ENCODE measurements at regions not wholly inside any gene's neighbourhood (a gene's known extent, or its start where the extent isn't known, plus 50 kb on each side); places are given as distances from the start of the nearest gene placed in this dataset.
"Not testable (repeated sequence)": the region's sequence is repeated elsewhere in the genome, so short reads cannot be mapped to it uniquely, and the experiment has no call there.

DNA sequence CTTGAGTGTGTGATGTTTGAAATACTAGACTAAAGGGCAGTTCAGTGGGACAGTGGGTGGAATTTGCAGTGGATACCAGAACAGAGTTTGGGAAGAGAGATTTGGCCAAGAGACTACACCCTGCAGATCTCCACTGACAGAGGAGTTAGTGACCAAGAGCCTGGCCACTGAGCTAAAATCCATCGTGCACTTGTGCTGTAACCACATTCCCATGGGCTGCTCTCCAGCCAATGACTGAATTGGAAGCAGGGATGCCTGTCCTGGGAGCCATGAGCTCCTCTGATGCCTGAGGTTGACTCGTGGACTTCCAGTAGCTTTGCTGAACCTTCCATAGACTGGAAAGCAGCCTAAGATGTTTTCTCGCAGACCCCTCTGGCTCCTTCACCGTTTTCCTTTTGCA lies 296.1 kb downstream of the TRIML1 start:
- DNase-seq (ENCODE audit: low read depth in 2 of 2) = no peak

DNA sequence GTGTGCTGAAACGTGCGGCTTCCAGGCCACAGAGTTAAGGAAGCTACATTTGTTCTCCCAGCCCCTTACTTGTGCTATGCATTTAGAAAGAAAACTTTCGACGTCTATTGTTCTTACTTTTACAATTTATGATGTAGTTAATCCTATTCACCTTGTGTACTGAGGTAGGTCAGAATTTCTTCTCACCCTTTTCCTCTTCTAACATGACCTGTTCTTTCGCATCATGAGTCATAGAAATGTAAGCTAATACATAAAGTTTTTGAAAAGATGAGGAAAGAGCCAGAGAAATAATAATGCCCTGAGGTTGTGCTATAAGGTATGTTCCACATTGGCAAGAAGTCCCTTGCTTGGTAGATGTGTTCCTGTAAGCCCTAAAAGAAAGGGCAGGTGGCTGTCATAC lies 298.3 kb downstream of the TRIML1 start:
- no peak for DNase-seq (ENCODE audit: low read depth in 2 of 2)

DNA sequence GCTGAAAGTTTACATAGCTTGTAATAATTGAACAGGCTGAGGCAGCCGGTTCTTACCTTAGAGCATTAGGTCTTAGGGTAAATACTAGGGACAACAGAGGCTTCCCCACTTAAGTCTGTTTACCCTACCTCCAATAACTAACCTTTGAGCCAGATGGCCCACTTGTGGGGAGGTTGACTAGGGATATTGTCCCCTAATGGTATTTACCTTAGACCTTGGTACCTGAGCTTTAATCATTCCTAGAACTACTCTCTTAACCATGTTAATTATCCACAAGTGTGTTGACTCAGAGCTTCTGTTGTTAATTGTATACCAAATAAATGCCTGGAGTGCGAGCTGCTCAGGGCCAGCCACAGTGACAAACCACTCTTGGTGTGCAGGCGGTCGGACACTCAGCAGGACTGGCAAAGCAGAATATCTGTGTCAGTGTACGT lies 299.2 kb downstream of the TRIML1 start:
- DNase-seq (ENCODE audit: low read depth in 2 of 2) = not testable (repeated sequence)

DNA sequence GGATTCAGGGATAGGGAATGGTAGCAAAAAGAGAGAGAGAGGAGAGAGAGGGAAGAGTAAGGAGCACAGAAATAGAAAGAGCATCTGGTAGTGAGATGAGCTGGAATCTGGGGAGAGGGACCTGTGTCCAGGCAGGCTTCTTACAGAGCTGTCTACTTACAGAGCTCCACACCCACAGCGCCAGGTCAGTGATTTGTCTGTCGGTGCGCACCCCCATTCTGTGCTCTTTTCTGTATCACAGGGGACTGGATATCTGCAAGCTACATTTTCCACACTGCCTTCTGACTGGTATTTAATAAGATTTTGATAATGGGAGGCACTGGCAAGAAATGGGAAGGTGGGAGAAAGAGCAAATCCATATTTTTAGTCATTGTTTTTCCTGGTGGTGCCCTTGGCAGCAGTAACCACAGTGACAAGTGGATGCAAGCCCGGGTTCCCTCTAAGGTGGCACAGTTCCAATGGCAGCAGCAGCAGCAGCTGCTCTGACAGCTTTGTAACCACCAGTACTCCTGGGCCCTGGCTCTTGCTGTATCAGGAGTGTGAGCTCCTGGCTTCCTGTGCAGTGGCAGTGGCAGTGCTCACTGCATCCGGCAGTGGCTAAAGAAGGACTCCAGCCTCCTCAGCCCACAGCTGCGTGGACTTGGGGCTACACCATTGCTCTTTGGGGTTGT lies 300.5 kb downstream of the TRIML1 start:
- DNase-seq (ENCODE audit: low read depth in 2 of 2) = no peak

DNA sequence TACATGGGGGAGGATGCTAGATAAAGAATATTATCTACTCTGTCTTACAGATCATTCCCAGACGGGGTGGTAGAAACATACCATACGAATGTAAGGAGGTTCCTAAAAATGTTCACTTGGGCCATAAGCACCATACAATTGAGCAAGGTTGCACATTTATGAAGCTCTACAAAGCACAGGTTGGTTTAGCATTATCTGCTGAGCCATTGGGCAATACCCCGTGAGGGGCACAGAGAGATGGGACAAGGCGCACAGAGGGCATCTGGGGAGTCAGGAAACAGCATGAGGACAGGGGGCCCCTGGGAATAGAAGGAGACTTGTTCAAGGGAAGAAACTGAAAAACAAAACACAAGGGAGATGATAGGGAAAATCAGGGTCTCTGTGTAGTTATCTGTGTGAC lies 305.3 kb downstream of the TRIML1 start:
- DNase-seq (ENCODE audit: low read depth in 2 of 2) = no peak

DNA sequence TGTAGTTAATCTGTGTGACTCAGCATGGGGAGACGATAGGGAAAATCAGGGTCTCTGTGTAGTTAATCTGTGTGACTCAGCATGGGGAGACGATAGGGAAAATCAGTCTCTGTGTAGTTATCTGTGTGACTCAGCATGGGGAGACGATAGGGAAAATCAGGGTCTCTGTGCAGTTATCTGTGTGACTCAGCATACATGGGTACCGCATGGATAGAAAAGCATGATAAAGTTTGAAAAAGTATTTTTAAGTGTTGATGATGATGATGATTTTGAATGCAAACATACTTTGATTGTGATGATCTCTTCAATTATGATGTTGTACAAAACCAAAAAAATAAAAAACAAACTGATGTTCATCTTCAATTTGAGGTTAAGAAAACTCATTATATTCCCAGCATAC lies 309.8 kb downstream of the TRIML1 start:
- not testable (repeated sequence) for DNase-seq (ENCODE audit: low read depth in 2 of 2)

DNA sequence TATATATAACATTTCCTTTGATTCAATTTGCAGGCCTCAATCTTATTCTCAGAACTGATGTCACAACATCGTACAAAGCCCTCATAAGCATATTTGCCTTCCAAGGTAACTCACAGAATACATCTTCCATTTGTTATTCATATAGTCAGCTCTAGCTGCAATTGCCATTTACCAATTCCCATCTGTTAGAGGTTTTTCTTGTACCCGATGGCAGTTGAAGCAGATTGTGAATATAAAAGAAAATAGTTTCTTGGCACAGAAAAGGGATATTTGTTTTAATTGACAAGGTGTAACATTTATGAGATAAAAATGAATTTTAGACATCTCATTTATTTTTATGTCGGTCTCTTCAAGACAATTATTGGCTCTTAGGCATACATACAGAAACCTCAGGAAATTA lies 311.3 kb downstream of the TRIML1 start:
- no peak for DNase-seq (ENCODE audit: low read depth in 2 of 2)

DNA sequence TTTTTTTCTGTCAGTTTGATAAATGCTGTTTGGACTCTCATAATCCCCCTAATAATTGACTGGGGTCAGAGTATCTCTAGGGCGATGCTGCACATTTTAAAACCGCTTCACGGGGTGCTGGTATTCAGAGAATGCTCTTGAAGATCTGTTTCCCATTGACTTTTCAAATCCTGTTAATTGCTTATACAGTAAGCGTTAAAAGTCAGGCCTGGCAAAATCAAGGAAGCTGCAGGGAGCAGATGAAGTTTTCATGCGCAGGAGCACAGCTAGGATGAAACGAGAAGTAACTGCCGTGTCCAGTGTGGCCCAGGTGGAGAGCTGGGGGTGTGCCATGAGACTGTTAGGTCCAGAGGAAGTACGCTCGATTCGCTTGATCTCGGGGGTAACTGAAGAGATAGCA lies 312.9 kb downstream of the TRIML1 start:
- DNase-seq (ENCODE audit: low read depth in 2 of 2) = no peak

DNA sequence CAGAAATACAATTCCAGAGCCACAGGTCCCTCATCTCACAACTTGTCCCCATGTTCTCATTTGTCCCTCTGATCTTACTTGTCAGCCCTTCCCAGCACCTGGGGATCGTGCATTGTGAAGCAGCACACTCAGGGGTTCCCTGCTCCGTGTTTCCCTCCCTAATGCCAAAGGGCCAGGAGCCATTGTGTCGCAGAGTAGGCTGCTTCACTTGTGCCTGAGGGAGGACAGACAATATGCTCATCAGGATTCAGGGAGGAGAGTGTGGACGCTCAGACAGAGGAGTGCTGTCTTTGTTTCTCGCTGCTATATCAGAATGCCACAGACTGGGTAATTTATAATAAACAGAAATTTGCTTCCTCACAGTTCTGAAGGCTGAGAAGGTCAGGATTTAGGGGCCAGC lies 315.3 kb downstream of the TRIML1 start:
- no peak for DNase-seq (ENCODE audit: low read depth in 2 of 2)

DNA sequence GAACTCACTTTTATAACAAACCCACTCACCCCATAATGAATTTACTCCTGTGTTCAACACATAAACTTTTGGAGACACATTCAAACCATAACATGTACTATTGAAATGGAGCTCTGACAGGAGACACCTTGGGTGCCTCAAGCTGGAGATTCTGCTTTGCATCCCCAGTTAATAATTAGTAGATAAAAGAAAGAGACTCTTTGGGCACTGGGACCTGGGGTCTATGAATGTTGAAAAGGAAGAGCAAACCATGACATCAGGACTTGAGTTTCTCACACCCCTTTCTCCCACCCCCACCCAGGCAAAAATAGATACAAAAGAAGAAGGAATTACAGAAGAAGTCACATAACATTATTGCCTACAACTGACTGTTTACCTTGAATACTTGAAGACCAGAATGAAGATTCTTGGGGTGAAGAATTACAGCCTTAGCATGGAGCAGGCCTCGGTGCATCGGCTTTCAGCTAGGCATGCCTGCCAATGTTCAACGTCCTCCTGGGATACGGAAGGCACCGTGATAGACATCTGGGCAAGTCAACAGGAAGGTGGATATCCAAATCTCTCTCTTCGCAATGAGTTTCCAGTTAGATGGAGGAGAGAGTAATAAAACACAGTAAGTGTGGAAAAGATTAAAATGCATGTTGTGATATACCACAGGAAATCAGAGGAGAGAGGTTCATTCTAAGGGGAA lies 316.0 kb downstream of the TRIML1 start:
- no peak for DNase-seq (ENCODE audit: low read depth in 2 of 2)

DNA sequence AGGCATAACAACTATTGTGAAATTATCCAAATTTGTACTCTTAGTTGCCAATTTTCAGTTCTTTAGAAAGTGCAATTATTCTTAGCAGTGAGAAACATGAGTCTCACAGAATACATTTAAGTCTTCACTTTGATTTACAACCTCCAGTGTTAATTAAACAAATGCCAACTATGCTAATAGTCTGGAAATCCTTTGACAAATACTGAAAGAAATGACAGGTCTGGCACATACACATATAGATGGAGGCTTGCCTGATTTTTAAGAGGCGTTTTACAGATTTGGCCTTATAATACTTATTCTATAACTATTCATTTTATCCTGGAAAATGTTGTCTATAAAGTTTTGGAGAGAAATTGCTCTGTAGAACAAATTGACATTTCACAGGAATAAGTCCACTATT lies 320.1 kb downstream of the TRIML1 start:
- DNase-seq (ENCODE audit: low read depth in 2 of 2) = no peak

DNA sequence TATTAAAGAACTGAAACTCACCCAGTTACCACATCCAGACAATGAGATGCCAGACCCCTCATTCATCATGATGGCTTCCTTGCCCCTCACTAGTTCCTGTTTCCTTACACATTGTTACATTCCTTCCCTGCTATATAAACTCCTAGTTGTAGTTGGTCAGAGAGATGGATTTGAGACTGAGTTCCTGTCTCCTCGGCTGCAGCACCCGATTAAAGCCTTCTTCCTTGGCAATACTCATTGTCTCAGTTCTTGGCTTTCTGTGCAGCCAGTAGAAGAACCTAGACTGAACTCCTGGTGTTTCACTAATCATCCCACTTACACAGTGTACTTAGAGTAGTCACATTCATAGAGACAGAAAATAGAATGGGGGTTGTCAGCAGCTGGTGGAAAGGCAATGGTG lies 324.7 kb downstream of the TRIML1 start:
- no peak for DNase-seq (ENCODE audit: low read depth in 2 of 2)

DNA sequence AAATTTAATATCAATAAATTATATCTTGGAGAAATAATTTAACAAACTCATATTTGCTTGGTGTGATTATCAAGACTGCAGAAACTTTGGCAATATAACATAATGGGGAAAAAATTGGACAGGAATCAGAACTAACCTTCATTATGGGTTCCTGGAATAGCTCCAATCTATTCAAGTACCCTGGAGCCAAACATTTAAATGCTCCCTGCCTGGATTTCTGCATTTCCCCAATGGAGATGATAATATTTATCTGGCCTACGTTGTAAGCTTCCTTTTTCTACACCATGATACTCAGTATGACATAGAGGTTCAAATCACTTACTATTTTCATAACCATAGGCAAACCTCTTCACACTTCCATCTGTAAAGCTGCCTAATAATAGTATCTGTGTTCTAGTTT lies 326.8 kb downstream of the TRIML1 start:
- DNase-seq (ENCODE audit: low read depth in 2 of 2) = no peak

DNA sequence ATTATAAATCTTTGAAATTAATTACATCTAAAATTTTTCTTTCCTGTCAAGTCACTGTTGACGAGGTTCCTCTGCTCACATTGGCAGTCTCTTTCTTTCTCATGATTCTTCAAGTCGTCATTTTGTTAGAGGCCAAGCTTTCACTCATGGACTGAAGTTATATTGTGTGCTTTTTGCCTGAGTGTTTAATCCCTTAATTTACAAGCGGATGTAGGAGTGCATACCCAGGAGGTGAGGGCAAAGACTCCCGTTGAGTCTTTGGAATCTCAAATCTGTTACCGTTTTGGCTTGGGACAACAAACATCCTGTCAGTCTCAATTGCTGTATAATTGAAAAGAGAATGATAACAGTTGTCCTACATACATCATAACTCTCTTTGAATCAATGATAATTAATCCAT lies 345.0 kb downstream of the TRIML1 start:
- DNase-seq (ENCODE audit: low read depth in 2 of 2) = no peak

DNA sequence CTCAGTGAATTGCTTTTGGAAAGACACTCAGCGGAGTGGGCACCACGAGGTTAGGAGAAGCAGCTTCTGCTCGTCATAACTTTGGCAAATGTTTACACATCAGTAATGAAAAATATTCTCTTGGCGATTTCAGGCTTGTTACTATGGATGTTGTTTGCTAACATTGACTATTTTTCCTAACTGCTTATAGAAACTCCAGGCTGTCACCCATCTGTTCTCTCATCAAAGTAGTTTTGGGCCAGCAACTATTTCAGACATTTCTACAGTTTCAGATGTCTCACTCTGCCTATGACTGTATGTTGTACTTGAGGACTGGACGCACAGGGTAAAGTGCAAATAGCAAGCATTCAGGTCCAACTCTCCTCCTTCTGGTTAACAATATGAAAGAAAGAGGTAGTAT lies 346.7 kb downstream of the TRIML1 start:
- no peak for DNase-seq (ENCODE audit: low read depth in 2 of 2)

DNA sequence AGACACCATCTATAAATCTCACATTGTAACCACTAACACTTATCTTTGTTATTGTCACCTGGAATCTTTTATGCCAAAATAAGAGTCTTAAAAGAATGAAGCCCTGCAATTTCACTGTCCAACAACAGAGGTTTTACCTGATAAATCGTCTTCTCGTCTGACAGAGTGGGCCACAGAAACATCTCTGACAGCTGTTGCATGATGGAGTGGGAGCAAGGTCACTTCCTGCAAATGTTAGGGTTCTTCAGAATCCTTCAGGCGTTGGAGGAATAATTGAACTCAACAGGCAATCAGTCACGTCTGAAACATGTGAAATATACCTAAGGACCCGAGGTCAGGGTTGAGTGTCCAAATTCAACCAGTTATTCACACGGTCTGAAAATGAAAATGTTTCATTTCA lies 353.6 kb downstream of the TRIML1 start:
- DNase-seq (ENCODE audit: low read depth in 2 of 2) = no peak

DNA sequence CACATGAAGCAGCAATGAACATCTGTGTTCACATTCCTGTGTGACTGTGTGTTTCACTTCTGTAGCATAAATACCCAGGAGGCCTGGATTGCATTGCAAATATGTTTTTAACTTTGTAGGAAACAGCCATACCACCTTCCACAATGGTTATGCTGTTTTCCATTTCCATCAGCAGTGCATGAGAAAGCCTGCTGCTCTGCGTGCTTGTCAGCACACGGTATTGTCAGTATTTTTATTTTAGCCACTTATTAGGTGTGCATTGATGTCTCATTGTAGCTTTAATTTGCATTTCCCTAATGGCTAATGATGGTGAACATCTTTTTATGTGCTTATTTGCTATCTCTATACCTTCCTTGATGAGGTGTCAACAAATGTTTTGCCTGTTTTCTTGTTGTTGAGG lies 355.9 kb downstream of the TRIML1 start:
- no peak for DNase-seq (ENCODE audit: low read depth in 2 of 2)

DNA sequence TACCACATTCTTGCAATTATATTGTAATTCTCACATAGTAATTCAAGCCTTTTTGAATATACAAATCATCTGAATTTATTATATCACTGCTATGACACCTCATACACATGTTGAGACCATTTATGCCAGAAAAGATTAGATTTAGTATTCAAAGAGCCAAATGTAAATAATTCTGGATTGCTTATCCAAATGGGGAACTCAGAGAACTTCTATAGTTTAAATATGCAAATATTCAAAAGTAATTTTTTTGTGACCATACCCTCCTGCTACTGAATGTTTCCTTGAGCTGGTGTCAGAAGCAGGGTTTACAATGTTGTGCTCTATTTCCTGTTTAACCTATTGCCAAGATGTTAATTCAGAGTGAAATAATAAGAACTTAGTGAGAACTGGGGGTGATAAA lies 372.2 kb downstream of the TRIML1 start:
- no peak for DNase-seq (ENCODE audit: low read depth in 2 of 2)

DNA sequence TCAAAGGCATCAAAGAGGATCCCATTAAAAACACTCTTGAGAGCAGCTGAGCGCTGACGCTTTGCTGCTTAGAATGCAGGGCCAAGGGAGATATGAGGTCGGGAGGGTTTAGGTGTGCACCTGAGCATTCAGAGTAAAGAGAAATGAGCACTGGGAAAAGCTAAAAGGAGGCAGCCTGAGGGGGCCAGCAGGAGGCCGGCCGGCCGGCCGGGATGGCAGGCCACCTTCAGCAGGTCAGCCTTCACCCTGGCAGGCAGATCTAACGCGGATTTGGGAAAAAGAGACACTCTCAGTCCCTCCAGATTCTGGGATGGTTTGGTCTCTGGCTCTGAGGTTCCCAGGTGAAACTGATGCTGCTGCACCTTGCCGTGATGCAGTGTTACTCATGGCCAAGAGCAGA lies 393.5 kb downstream of the TRIML1 start:
- DNase-seq (ENCODE audit: low read depth in 2 of 2) = no peak

DNA sequence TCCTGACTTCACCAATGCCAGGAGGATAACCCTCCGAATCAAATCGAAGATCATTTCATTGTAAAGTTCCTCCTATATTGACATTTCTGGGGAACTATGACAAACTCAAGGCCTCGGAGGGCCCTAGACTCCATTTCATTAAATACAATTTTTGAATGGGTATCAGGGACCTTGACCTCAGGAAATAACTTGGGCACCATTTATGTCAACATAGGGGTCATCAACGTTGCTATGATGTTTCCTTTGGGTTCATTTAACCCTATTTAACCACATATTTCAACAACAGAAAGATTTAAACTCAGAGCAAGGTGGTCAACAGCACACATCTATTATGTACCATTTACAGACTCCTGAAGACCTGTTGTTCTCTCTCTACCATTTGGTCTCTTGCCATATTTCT lies 395.1 kb downstream of the TRIML1 start:
- no peak for DNase-seq (ENCODE audit: low read depth in 2 of 2)

DNA sequence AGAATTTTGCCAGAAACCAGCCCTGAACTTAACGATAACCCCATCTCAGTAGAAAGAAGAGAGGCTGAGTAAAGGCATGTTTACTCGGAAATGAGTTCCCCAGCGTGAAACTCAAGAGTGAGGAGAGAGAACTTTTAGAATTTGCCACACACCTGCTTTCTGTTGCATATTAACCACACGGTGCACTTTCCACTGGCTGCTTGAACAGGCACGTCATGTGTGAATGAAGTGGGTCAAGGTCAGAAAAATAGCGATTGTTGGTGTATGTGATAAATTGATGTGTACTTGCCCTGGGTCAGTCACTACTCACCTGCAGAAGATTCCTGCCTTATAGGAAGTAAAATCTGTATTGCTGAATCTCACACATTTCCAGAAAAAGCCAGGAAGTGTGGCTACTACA lies 395.7 kb downstream of the TRIML1 start:
- no peak for DNase-seq (ENCODE audit: low read depth in 2 of 2)

DNA sequence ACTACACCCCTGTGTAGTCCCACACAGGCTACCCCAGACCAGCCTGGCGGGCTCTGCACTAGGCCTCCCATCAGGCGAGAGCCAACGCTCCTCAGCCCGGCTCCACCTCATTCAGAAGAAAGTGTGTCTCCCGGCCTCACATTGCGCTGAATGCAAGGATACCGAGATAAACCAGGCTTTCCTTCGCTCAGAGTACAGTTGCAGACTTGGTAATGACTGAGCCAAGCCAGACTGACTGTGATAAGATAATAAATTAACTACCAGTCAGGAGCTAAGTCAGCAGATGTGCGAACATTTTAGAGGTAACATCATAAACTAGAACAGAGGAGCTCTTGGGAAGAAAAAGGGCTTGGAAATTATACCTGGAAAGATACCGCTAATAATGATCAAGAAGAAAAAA lies 397.6 kb downstream of the TRIML1 start:
- DNase-seq (ENCODE audit: low read depth in 2 of 2) = no peak

DNA sequence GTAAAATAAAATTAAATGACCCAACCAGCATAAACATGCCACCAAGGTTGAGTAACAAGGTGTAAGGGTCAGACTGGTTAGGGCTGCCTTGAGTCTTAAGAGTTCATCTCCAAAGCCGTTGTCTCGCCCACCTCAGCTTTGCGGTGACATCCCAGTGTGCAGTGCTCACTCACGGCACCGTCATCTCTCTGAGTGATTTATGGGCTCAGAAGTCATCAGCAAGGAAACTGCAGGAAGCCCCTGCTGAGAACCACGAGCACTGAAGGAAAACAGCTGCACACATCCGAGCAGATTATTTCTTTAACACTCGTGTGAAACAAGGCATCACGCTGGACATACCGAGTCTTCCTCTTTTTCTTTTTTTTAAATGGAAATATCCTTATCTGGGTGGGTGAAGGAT lies 411.1 kb downstream of the TRIML1 start:
- DNase-seq (ENCODE audit: low read depth in 2 of 2) = no peak

DNA sequence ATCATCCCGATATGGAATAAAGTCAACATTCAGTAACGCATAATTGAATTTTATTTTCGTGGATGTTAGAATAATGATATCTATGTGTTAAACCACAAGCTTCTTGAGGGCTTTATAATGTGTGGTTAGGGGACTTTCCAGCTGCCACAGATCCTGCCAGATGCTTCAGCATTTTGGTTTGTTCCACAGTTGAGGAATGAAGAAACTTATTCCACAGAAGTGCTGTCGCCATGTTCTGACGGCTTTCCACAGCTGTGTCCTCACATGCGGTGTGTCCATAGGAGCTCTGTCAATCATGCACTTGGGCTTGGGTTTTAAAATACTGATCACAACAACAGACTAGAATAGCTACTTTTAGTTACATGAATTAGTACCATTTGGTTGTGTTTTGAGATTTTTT lies 411.9 kb downstream of the TRIML1 start:
- no peak for DNase-seq (ENCODE audit: low read depth in 2 of 2)

Measured in stimulated activated CD4-positive, alpha-beta T cell treated with anti-CD3 and anti-CD28 coated beads, Interleukin-1b, Interleukin-23, amount 100 ng/mL, for 4 hours (primary cell).